GM19455 (cell line): ENCODE measurements at regions not wholly inside any gene's neighbourhood (a gene's known extent, or its start where the extent isn't known, plus 50 kb on each side); places are given as distances from the start of the nearest gene placed in this dataset.
"Not testable (repeated sequence)": the region's sequence is repeated elsewhere in the genome, so short reads cannot be mapped to it uniquely, and the experiment has no call there.

Source experiments
- ATAC-seq: cut with Tn5 transposase; IDR thresholded peaks from one replicate; pipeline ENCODE4 v1.9.1; 2021; ENCODE audit not compliant: unreplicated experiment

DNA sequence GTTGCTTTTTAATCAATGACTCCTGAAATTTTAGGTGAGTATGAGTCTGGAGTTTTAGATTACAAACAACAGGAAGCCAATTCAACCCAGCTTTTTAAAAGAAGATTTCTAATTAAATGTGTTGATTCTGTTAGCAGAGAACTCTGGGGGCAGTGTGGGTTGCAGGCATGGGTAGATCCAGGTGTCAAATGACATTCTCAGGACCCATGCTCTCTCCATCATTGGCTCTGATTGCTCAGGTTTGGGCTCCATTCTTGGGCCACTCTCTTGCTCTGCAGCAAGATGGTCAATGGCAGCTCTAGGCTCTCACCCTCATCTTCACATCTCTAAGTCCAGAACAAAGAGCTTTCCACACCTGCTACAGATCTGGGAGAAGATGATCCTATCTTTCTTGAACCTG, 463.7 kb downstream of the PREX1 start:
- ATAC-seq: no peak

DNA sequence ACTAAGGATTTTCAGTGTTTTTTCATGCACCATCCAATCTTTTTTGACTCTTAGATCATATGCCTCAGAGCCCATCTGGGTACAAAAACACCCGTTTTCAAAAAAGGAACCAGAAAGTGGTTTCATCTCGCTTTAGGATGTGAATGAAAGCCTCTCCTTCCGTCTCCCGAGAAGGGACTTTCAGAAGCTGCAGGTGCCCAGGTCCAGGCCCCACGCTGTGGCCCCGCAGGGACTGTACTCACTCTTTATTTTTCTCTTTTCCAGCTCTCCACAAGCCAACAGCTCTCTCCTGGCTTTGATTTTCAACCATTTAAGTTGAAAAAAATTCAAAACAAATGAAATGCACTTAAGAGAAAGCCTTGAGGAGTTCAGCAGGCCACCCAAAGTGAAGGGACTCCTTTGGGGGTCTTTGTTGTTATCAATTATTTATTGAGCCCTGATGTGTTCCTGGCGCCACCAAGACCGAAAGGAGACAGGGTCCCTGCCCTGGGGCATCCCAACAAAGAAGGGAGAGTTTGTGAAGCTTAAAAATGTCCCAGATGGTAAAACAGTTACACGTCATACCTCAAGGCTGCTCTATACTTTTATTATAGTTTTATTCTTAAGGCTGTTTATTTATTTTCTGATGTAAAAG, 467.3 kb downstream of the PREX1 start:
- ATAC-seq: peak; percentile 45

DNA sequence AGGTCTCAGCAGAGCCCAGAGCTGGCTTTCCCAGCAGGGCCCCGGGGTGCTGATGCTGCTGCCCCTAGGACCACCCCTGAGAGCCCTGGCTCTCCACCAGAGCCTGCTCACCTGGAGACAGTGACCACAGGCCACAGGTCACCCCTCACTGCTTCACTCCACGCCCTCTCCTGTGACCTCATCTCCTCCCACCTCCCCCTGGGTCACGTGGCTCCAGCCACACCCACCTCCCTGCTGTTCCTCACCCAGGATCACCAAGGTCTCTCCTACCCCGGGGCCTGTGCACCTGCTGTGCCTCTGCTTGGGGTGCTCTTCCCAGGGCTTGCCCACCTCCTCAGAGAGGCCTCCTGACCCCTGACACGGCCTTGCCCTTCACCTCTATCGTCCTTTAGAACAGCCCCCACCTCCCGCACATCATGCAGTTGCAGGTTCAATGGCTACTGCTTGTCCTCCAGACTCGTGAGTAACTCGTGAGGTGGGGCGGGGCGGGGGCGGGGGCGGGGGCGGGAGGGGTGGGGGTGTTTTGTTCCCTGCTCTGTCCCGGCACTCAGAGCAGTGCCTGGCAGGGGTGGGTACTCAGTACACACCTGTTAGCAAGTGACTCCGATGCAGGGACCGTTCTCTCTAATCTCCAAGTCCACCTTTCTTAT, 468.0 kb downstream of the PREX1 start:
- ATAC-seq: peak; percentile 27

DNA sequence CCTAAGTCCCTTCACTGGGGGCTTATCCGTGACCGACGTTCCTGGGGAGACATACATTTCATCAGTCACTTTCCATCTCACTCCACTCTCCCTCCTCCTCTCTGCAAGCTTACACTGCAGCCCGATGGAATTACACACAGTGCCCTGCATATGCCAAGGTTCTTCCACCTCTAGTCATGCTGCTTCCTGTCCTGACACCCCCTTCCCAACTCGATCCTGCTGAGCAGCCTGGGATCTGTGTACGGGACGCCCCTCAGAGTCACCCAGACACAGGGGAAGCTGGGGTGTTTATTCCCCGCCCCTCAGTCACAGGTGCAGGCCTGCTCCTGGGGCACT, 468.8 kb downstream of the PREX1 start:
- ATAC-seq: not testable (repeated sequence)

DNA sequence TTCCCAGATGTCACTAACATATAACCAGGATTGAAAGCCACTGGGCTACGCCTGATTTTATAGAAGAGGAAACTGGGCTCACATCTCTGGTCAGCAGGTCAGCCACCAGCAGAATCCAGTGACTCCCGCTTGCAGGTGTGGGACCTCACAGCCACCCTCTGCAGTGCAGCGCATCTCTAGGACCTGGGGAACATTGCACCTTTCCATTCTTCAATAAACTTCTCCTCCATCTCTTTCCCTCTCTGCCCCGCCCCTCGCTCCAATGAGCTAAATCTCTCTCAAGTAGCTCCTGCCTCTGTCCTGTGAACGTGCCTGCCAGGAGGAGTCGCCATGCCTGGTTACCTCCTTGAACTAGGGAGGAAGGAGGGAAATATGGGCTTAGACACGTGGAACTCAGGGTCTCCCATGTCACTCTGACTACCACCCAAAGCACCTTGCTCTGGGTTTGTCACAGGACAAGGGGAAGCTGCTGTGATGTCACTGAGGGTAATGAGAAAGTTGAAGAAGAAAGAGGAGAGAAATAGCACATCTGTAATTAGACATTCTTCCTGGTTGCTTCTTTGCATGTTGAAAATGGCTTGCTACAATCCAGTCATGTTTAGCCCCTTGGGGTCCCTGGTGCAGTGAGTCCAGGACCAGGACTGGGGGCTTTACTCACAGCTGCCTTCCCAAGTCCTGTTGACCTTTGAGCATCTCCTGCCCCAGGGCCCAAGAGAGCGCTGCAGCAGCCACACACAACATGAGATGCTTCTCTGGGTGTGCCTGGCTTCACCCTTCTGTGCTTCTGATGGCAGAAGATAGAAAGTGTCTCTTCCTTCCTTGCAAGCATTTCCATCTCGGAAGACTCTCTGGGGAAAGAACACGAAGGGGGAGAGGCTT, 469.4 kb downstream of the PREX1 start:
- ATAC-seq: no peak

DNA sequence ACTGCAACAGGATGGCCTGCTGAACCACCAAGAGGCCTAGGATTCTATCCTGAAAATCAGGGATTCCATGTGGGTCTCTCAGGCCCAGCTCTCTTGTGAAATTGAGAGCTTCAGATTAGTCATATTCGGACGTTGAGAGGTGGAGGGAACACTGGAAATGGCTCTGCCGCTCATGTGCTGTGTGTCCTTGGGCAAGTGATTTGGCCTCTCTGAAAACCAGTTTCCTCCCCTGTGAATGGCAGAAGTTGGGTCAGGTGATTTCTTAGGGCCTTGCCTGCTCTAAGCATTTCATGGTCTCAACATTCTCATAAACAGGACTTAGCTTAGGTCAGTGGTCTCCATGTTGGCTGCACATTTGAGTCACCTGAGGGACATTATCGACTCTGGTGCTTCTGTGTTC, 470.1 kb downstream of the PREX1 start:
- ATAC-seq: no peak

DNA sequence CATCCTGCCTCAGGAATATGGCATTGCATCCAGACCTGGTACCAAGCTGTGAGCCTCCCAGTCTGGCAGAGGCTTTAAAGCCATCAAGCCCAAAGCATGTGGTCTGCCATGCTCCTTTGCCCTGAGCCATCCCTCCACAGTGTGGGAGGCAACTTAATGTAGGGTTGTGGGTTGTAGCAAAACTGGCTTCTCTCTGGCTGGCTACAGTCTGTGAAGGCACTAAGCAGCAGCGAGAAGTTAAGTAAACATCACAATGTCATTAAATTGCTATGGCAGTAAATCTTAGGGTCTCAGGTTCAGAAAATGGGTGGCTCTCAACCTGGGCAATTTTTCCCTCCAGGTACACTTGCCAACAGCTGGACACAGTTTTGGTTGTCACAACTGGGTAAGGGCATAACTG, 472.9 kb downstream of the PREX1 start:
- no peak for ATAC-seq

DNA sequence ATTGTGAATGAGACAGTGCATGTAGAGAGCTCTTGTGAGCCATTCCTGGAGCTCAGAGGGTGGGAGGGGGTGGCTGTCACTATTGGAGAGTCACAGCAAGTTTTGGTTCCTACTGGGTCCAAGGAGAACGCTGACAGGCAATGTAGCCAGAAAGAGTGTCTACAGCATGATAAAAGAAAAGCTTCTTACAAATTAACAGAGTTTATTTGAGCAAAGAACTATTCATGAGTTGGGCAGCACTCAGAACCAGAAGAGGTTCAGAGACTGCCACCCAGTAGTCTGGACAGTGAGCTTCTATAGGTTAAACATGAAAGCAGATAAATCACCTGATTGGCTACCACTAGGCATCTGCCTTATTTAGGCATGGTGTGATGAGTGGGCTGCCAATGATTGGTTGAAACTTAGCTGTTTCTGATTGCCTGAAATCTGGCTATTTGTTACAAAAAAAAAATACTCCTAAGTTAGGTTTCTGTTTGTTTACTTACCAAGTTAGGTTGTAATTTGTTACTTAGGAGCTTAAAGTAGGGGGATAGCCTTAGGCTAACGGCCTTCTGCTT, 473.4 kb downstream of the PREX1 start:
- no peak for ATAC-seq

DNA sequence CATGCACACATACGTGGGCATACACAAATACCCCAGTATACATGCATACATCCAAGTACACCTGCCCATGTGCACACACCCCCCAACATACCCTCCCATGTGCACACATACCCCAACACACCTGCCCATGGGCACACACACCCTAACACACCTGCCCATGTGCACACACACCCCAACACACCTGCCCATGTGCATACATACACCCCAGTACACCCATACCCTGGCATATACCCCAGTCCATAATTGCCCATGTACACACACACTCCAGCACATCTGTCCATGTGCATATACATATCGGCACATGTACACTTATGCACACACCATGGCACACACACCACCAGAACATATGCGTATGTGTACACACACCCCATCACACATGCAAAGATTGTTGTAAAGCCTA, 475.2 kb downstream of the PREX1 start:
- no peak for ATAC-seq

DNA sequence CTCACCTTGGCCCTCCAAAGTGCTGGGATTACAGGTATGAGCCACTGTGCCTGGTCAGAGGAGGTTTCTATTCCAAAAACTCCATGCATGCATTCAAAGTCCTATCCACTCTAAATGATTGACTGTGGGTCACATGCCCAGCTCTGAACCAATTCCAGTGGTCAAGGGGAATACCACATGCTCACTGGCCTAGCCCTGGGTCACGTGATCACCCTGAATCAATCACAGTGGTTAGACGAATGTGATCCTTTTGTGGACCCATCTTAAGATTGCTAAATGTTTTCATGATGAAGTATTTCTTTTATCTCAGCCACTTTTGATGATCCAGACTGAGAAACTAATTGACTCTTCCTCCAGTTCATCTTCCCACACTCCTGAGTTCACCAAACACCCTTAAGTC, 475.8 kb downstream of the PREX1 start:
- no peak for ATAC-seq

DNA sequence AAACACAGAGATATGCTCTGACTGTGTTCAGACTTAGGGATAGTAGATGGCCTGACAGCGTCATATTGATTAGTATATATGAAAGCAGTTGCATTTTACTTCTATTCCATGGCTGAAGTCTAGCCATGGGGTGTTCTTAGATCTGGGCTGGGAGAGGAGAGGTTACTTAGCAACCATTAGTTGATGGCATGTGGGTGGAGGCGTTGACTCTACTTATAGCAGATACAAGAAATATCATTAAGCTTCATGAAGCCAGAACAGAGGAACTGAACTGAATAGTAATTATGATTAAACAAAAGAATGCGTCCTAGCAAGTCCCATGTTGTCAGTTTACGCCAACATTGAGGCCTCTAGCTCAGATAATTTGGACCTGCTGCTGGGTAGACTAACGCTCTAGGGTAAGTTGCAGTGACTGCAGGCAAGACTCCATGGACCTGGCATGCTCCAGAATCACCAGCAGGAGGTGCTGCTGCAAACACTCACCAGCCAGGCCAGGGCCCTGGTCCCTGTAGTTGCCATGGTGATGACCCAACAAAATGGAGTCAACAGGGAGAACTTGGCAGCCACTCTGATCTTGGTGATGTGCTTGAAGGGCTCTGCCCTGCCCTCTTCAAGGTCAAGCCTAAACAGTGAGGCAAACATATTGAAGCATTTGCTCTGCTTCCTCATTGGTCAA, 477.3 kb downstream of the PREX1 start:
- ATAC-seq: no peak

DNA sequence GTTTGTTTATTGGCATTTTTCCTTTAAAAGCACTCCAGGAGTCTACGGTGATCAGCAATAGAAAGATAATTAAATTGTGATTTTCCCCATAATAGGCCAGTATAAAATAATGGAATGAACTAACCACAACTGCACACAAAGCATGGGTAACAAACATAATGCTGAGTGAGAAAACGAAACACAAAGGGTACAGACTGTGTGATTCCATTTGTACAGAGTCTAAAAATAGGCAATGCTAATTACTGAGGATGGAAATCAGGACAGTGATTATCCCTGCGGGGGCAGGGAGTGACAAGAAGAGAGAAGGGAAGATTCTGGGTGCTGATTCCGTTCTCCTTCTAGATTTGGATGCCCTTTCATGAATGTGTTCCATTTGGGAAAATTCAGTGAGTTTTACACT, 478.1 kb downstream of the PREX1 start:
- ATAC-seq: no peak

DNA sequence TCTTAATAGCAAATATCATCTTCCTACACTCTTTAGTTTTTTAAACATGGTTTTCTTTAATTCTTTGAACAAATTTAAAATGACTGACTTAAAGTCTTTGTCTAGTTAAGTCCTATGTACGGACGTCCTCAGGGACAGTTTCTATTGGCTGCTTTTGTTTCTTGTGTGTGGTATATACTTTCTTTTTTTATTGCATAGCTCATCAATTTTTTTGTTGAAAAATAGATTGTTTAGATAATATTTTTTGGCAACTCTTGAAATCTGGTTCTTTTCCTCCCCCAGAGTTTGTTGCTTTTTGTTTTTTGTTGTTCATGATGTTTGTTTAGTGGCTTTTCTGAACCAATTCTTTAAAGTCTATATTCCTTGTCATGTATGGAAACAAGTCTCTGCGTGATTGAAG, 479.8 kb downstream of the PREX1 start:
- no peak for ATAC-seq

DNA sequence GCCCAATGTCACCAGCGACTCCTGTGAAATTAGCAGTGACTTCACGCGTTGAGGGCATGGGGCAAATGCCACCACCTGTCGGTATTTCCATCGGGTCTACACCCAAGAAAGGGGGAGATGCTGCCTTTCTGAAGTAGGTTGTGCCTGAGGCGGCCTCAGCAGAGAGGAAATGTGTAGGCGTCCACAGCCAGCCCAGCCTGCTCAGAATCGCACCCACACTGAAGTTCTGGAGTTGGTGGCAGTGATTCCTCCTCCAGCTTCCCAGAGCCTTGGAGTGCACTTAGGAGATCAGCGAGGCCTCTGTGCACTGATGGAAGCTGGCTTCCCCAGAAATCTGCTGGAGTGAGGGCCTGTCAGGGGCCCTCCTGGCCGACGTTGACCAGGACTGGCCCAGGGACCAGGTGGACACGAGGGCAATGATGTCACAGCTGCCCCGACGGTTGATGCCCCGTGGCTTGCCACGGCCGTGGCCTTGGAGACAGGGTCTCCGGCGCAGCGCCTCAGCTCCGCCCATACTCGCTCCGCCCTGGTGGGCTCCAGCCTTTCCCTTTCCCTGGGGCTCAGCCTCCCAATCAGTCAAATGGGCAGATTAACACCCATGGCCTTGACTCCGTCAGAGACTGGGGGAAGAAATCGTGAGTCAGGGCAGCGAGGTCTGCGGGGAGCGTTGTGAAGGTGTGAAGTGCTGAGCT, 484.8 kb downstream of the PREX1 start:
- ATAC-seq: no peak

DNA sequence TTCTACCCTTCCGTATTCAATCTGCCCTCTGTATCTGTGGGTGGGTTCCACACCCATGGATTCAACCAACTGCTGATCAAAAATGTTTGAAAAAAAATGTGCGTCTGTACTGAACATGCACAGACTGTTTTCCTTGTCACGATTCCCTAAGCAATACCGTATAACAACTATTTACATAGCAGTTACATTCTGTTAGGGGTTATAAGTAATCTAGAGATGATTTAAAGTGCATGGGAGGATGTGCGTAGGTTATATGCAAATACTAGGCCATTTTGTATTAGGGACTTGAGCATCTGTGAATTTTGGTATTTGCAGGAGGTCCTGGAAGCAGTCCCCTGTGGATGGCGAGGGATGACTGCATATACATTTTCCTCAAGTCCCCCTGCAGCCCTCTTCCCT, 486.9 kb downstream of the PREX1 start:
- ATAC-seq: no peak

DNA sequence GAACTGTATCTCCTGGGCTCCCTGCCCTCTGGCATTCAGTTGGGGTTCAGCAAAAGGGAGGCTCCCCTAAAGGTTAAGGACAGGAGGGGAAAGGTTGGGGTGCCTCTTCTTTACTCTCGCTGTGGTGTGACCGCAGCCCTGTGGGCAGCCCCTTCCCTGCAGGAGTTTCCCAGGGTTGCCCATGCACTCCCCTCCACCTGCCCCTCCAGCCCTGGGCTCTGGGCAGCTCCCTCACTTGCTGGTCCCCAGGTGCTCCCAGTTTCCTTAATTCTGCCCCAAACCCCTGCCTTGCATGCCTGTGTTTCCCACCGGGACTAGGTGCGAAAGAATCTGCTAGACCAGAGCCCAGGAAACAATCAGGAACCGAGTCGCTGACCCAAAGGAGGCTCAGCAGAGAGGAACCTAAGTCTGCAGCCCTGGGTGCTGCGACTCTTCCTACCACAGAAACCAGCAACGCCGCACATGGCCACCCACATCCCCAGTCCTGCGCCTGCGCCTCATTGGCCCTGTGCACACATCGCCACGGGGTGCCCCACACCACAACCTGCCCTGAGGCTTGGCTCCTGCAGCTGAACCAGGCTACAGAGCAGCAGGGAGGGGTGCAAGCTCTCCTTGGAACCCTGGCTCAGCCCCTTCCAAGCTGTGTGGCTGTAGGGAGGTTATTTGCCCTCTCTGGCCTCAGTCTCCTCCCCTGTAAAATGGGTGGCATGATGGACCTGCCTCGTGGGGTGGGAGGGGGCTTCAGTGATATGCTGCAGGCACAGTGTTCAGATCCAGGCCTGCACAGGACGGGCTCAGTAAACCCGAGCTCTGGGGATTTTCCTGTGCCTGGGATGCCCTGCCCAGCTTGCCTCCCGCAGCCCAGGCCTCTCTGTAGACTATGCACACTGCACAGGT, 487.6 kb downstream of the PREX1 start:
- no peak for ATAC-seq

DNA sequence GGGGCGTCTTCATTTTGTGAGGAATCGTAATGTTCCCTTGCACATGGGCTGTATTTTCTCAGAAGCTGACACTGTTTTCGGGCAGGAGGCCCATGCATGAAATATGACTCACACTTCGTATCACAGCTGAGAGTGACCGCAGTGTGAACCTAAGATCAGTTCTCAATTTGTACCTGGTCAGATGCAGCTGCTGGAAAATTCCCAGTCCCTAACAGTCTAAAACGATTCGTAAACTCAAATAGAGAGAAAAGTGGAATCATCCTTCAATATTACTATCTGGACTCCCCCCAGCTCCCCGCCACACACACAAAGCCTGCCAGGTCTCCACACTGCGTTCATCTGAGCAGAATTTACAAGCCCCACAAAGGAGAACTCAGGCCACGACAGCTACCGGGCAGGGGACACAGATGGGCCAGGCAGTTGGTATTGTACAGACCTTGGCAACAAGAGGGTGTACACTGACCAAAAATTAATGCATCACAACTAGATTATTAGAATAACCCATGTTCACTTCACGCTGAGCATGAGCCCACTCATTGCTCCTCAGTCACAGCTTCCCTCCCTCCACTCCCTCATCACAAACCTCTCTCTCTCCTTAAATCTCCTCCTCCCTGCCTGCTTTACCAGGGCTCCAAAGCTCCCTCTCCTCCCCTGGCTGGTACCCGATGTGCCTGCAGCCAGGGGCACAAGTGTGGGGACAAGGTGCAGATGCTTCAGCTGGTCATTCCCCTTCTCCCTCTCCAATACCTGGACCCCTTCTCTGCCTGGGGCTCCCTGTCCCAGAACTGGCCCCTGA, 488.4 kb downstream of the PREX1 start:
- ATAC-seq: no peak

DNA sequence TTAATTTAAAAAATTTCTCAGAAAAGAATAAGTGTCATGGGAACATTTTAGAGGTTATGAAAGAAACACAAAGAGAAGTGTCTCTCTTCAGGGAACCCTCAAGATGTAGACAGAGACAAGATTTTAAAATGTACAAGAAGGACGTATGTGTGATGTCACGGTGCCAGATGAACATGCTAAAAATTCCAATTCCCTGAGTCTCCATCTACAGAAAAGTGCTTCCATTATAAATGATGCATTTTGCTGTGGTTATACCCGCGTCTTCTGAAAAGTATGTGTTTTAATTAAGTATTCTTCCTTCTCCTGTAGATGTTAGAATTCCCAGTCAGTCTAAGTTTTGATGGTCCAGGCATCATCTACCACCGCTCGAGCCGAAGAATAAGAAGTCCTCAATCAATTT, 489.1 kb downstream of the PREX1 start:
- no peak for ATAC-seq

DNA sequence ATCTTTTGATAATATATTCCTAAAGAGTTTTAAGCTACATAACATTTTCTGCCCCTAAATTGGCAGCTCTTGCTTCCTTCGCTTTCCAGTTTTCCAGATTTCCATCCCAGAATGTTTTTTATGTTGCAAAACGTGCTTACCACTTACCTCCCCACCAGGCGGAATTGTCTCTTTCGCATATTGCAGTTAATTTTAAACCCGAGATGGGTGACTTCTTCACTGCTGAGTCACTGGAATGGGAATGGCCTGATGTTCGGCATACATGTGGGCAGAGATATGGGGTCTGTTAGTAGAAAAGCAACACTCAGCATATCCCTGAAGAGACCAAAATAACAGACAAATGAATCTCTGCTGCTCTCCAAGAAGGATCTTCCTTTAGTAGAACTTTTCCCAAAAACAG, 491.2 kb downstream of the PREX1 start:
- no peak for ATAC-seq
